ENCODE measurements at regions not wholly inside any gene's neighbourhood (a gene's known extent, or its start where the extent isn't known, plus 50 kb on each side); places are given as distances from the start of the nearest gene placed in this dataset.
A peak's percentile ranks its signal among the peaks of the same experiment; 100 is the strongest.
"Not testable (repeated sequence)": the region's sequence is repeated elsewhere in the genome, so short reads cannot be mapped to it uniquely, and the experiment has no call there.

DNA sequence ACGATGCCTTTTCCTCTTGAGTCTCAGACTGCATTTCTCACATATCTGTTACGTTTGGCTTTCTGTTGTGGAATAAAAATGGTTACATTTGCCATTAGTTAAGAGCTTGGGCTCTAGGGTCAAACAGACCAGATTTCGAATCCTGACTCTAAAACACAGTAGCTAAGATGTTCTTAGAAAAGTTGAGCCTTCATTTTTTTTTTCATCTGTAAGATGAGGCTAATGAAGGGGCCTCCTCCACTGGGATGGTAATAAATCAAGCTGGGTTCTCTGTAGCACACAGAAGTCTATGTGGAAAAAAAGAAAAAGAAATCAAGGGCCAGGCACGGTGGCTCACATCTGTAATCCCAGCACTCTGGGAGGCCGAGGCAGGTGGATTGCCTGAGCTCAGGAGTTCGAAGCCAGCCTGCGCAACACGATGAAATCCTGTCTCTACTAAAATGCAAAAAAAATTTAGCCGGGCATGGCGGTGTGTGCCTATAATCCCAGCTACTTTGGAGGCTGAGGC lies 49.9 kb upstream of the CAPRIN1 start:
- no peaks in the 10 kb centered on the region for H4K20me1 ChIP-seq
- H3K36me3 ChIP-seq = no peaks in the 10 kb centered on the region
- H3K9me3 ChIP-seq (replicated peaks in 1 of 11) = no peaks in the 10 kb centered on the region
- TF ChIP-seq Cebpa-rat (IDR thresholded peaks at IDR 0.05) = no peak
- no peak overlapping the region for H3K9ac ChIP-seq
- no peak overlapping the region for H3K27ac ChIP-seq
- H3K4me1 ChIP-seq = peaks cover 0 to 11% (median 3%) of the 10 kb centered on the region in 10 experiments; a peak in 17 of 20 replicates
- H3K4me2 ChIP-seq = no peak overlapping the region
- H3K4me3 ChIP-seq = no peak overlapping the region
- H3K27me3 ChIP-seq = no peaks in the 10 kb centered on the region

DNA sequence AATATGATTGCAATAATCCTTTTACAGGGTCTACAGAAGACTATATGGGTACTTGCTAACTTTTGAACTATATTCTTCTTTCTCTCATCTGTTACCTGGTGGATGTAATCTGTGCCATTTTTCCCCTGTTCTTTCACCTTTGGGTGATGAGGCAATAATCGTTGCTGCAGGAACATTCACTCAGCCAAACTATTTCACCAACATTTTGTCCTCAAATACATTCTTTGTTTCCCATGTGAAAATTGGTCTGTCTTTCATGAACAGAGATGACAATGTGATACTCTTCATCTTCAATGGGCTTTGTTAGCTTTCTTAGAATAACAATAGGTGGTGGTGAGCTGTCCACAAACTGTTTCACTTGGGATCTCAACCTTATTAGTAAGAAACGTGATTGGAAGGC lies 52.1 kb upstream of the CAPRIN1 start:
- Histone ChIP-seq H3K4me2 (no peak overlapping the region), H3K27ac (no peak overlapping the region), H3K9me3 (replicated peaks in 1 of 11) (no peaks in the 10 kb centered on the region), H3K4me3 (no peak overlapping the region), H3K36me3 (no peaks in the 10 kb centered on the region), H3K27me3 (no peaks in the 10 kb centered on the region), H3K4me1 (peaks cover 0 to 11% (median 0%) of the 10 kb centered on the region in 10 experiments; a peak in 5 of 20 replicates), H4K20me1 (no peaks in the 10 kb centered on the region), H3K9ac (no peak overlapping the region)
- TF ChIP-seq Cebpa-rat (IDR thresholded peaks at IDR 0.05) = no peak

DNA sequence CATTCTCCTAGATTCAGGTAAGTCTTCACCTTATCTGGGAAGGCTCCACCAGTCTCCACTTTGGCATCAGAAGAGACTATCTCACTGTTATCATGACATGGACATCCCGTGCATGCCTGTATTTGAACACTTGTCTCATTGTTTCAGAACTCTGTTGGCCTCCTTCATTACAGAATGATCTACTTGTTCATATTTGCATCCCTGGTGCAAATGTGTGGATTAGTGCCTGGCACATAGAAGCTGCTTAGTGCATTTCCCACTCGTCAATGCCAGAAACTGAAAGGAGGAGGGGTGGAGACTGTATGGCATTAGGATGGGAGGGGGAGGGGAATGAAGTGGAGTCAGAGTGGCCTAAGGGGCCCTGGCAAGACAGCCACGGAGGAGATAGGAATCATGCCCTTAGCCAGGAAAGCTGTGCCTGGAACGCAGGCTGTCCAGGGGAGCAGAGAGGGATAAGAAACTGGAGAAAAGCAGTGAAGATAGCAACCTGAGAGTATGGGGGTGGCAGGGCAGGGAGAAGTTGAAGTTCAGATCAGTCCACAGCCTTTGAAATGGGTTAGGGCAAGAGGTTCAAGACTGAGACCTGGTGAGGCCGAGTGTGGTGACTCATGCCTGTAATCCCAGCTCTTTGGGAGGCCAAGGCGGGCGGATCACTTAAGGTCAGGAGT lies 53.8 kb upstream of the CAPRIN1 start:
- Histone ChIP-seq H3K4me1 (peaks cover 0 to 11% (median 0%) of the 10 kb centered on the region in 10 experiments; a peak in 5 of 20 replicates), H3K9me3 (replicated peaks in 1 of 11) (peaks cover 0 to 2% (median 0%) of the 10 kb centered on the region in 11 experiments; a peak in 3 of 22 replicates), H3K4me2 (peak overlapping the region in 10 of 11 experiments; percentile 8 to 68 (median 30); a peak in 13 of 22 replicates), H3K9ac (no peak overlapping the region; a peak in 1 of 22 replicates), H3K27ac (no peak overlapping the region), H3K4me3 (no peak overlapping the region), H4K20me1 (no peaks in the 10 kb centered on the region), H3K36me3 (no peaks in the 10 kb centered on the region), H3K27me3 (no peaks in the 10 kb centered on the region)
- TF ChIP-seq Cebpa-rat (IDR thresholded peaks at IDR 0.05) = no peak

DNA sequence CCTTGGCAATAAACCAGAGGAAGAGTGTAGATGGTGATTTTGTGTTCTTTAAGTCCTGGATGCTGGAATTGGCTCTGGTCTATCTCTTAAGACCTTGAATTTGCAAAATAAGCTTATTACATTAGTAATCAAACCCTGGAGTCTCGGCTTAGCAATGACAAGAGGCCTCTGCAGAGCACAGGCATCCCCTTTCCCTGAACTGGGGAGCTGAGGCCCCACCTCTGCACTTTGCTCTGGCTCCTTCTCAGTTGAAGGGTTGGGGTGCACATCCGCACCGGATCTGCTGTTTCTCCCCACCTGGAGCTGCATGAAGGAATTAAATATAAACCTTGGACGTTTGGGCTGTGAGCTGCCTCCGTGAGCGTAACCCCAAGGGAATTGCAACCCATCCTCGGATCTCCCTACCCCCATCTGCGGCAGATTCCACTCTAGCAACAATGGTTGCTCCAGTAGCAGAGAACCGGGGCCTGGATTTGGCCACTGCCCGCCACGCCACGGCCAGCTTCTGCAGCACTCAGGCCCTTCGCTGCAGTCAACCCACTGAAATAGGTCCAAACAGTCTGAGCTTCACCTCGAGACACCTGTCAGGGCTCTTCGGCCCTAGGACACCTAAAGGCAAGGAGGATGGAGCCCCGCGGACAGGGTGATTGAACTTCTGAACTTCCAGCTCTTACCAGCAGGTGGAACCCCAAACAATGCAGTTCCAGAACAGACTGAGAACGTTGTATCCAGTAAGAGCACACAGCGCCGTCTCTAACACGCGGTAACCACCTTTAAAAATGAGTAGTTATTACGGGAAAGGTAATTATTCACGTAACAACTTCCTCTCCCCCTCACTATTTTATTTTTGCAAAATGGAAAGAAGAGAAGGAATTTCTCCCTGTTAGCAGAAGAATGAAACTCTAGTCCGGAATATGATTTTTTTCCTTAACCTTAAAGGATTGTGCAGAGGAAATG lies 54.8 kb upstream of the CAPRIN1 start:
- H3K27ac ChIP-seq = no peak overlapping the region
- no peak for TF ChIP-seq Cebpa-rat (IDR thresholded peaks at IDR 0.05)
- H3K4me1 ChIP-seq = peaks cover 0 to 11% (median 0%) of the 10 kb centered on the region in 10 experiments; a peak in 5 of 20 replicates
- H3K9me3 ChIP-seq (replicated peaks in 1 of 11) = peaks cover 0 to 10% (median 4%) of the 10 kb centered on the region in 11 experiments; a peak in 7 of 22 replicates
- H3K4me2 ChIP-seq = peak overlapping the region in 10 of 11 experiments; percentile 8 to 68 (median 34); a peak in 17 of 22 replicates
- no peak overlapping the region for H3K4me3 ChIP-seq
- H4K20me1 ChIP-seq = no peaks in the 10 kb centered on the region
- no peaks in the 10 kb centered on the region for H3K36me3 ChIP-seq
- no peak overlapping the region; a peak in 1 of 22 replicates for H3K9ac ChIP-seq
- H3K27me3 ChIP-seq = no peaks in the 10 kb centered on the region

DNA sequence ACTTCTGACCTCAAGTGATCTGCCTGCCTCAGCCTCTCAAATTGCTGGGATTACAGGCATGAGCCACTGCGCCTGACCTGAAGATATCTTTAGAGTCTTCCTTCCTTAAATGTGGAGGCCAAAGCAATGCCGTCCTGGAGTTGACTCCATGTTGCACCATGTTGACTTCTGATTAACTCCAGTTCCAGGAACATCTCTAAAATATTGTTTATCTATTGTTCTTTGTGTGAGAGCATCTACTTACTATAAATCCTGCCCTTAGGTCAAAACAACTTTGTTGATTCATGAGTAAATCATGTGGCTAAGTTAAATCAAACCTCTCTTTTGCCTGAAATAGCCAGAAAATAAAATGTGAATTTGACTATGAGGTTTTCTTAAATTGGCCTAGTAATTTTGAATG lies 56.6 kb upstream of the CAPRIN1 start:
- Histone ChIP-seq H3K27me3 (no peaks in the 10 kb centered on the region), H3K9me3 (replicated peaks in 1 of 11) (peaks cover 3 to 16% (median 7%) of the 10 kb centered on the region in 11 experiments; a peak in 20 of 22 replicates), H3K9ac (no peak overlapping the region), H3K4me2 (no peak overlapping the region), H4K20me1 (no peaks in the 10 kb centered on the region), H3K4me3 (no peak overlapping the region), H3K4me1 (peaks cover 0 to 11% (median 0%) of the 10 kb centered on the region in 10 experiments; a peak in 5 of 20 replicates), H3K36me3 (no peaks in the 10 kb centered on the region), H3K27ac (no peak overlapping the region)
- no peak for TF ChIP-seq Cebpa-rat (IDR thresholded peaks at IDR 0.05)

DNA sequence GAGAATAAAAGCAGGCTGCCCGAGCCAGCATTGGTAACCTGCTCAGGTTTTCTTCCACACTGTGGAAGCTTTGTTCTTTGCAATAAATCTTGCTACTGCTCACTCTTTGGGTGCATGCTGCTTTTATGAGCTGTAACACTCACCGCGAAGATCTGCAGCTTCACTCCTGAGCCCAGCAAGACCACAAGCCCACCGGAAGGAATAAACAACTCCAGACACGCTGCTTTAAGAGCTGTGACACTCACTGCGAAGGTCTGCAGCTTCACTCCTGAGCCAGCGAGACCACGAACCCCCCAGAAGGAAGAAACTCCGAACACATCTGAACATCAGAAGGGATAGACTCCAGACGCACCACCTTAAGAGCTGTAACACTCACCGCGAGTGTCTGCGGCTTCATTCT lies 60.4 kb upstream of the CAPRIN1 start:
- H3K9me3 ChIP-seq (replicated peaks in 1 of 11) = peaks cover 7 to 32% (median 19%) of the 10 kb centered on the region in 11 experiments; a peak in 21 of 22 replicates
- not testable (repeated sequence) for H3K4me2 ChIP-seq, H3K4me1 ChIP-seq, H3K9ac ChIP-seq, H4K20me1 ChIP-seq, H3K27ac ChIP-seq, H3K27me3 ChIP-seq, H3K4me3 ChIP-seq, H3K36me3 ChIP-seq

DNA sequence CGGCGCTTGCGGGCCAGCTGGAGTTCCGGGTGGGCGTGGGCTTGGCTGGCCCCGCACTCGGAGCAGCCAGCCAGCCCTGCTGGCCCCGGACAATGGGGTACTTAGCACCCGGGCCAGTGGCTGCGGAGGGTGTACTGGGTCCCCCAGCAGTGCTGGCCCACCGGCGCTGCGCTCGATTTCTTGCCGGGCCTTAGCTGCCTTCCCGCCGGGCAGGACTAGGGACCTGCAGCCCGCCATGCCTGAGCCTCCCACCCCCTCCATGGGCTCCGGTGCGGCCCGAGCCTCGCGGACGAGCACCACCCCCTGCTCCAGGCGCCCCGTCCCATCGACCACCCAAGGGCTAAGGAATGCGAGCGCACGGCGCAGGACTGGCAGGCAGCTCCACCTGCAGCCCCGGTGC lies 61.4 kb upstream of the CAPRIN1 start:
- H3K27me3 ChIP-seq, H4K20me1 ChIP-seq, H3K9ac ChIP-seq, H3K27ac ChIP-seq, H3K36me3 ChIP-seq, H3K4me1 ChIP-seq, H3K4me2 ChIP-seq, H3K4me3 ChIP-seq: not testable (repeated sequence)
- H3K9me3 ChIP-seq (replicated peaks in 1 of 11) = peaks cover 7 to 32% (median 23%) of the 10 kb centered on the region in 11 experiments; a peak in 21 of 22 replicates

DNA sequence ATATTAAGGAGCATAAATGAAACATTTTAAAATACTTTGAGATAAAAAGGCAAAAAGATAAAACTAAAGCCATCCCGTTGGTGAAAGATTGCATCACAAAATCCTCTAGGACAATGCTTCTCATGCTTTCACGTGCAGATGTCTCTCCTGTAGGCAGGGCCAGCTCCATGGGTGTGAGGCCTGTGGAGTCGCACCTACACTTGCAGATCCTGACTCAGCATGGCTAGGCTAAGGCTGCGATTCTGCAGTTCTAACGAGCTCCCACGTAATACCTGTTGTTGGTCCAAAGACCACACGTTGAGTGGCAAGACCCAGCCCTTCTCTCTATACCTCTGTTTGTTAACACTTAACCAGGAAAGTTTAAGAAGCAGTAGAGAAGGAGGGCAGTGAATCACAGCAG lies 62.1 kb upstream of the CAPRIN1 start:
- Histone ChIP-seq H3K36me3 (no peaks in the 10 kb centered on the region), H3K9ac (no peak overlapping the region), H3K4me3 (no peak overlapping the region), H4K20me1 (no peaks in the 10 kb centered on the region), H3K4me2 (no peak overlapping the region), H3K27me3 (no peaks in the 10 kb centered on the region), H3K4me1 (0 out of 20 replicates have a peak, but pooled peaks cover 0 to 2% (median 0%) of the 10 kb centered on the region in 10 experiments), H3K27ac (no peak overlapping the region), H3K9me3 (replicated peaks in 1 of 11) (peaks cover 7 to 32% (median 23%) of the 10 kb centered on the region in 11 experiments; a peak in 21 of 22 replicates)
- no peak for TF ChIP-seq Cebpa-rat (IDR thresholded peaks at IDR 0.05)

Data from BLaER1 treated with 17β-estradiol and CSF1 and Interleukin-3, amounts not matched to agents 10 nM and 100 nM (cell line).